ENCODE measurements at regions not wholly inside any gene's neighbourhood (a gene's known extent, or its start where the extent isn't known, plus 50 kb on each side); places are given as distances from the start of the nearest gene placed in this dataset.

- Histone ChIP-seq H3K79me2 (ENCODE audit: insufficient read depth, low read length) (no peaks in the 10 kb centered on the region), H3K36me3 (ENCODE audit: low read length) (no peaks in the 10 kb centered on the region), H3K27me3 (ENCODE audit: low read length) (no peaks in the 10 kb centered on the region), H3K9me3 (ENCODE audit: insufficient read depth, low read length) (no peaks in the 10 kb centered on the region), H3K27ac (ENCODE audit: low read depth, low read length) (no peak overlapping the region), H3K4me3 (ENCODE audit: insufficient read depth, low read length, poor library complexity, severe bottlenecking) (no peak overlapping the region), H3K9me2 (replicated peaks; ENCODE audit: insufficient read depth, low read length) (no peaks in the 10 kb centered on the region), H2AFZ (ENCODE audit: low read depth, low read length, severe bottlenecking) (no peak overlapping the region), H3K4me2 (ENCODE audit: low read depth, low read length, poor library complexity, severe bottlenecking) (no peak overlapping the region), H3K9ac (ENCODE audit: low read length) (no peak overlapping the region), H4K20me1 (ENCODE audit: low read depth, low read length) (no peaks in the 10 kb centered on the region), H3F3A (ENCODE audit: insufficient read depth) (no peaks in the 10 kb centered on the region)
- TF ChIP-seq EZH2phosphoT487 (conservative IDR thresholded peaks at IDR 0.05; ENCODE audit: low read length) (no peak), CTCF (IDR thresholded peaks at IDR 0.05; ENCODE audit: insufficient read depth, low read length, poor library complexity, severe bottlenecking) (no peak)
Observed at GRCh38 chrX:84909151-84909550, 94.5 kb upstream of the APOOL start.

- H3K79me2 ChIP-seq (ENCODE audit: insufficient read depth, low read length) = no peaks in the 10 kb centered on the region
- H3K4me3 ChIP-seq (ENCODE audit: insufficient read depth, low read length, poor library complexity, severe bottlenecking) = no peak overlapping the region
- no peaks in the 10 kb centered on the region for H3K9me3 ChIP-seq (ENCODE audit: insufficient read depth, low read length)
- H3K36me3 ChIP-seq (ENCODE audit: low read length) = no peaks in the 10 kb centered on the region
- H2AFZ ChIP-seq (ENCODE audit: low read depth, low read length, severe bottlenecking) = no peak overlapping the region
- H3K27ac ChIP-seq (ENCODE audit: low read depth, low read length) = no peak overlapping the region
- no peaks in the 10 kb centered on the region for H3K9me2 ChIP-seq (replicated peaks; ENCODE audit: insufficient read depth, low read length)
- H3K27me3 ChIP-seq (ENCODE audit: low read length) = no peaks in the 10 kb centered on the region
- H3F3A ChIP-seq (ENCODE audit: insufficient read depth) = no peaks in the 10 kb centered on the region
- TF ChIP-seq EZH2phosphoT487 (conservative IDR thresholded peaks at IDR 0.05; ENCODE audit: low read length) = no peak
- no peak overlapping the region for H3K9ac ChIP-seq (ENCODE audit: low read length)
- no peaks in the 10 kb centered on the region for H4K20me1 ChIP-seq (ENCODE audit: low read depth, low read length)
- no peak overlapping the region for H3K4me2 ChIP-seq (ENCODE audit: low read depth, low read length, poor library complexity, severe bottlenecking)
Observed at GRCh38 chrX:84924624-84925023, 79.1 kb upstream of the APOOL start.

DNA sequence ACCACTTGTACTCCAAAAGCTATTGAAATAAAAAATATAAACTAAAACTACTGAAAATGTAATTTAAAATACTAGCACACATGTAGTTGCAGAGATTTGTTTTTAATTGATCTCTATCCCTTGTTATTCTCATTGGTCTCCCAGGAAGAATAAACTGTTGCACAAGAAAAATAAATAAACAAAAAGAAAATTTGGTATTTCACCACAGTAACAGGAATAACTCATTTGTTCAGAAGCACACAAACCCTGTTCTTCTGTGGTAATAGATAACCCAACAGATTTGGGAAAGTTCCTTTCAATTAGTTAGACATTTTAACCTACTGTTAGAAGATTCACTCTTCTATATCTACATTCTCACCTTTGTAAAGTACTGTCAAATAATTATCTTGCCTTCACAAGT lies 70.9 kb upstream of the APOOL start:
- Histone ChIP-seq H3K9ac (ENCODE audit: low read length) (no peak overlapping the region), H3K9me2 (replicated peaks; ENCODE audit: insufficient read depth, low read length) (no peaks in the 10 kb centered on the region), H4K20me1 (ENCODE audit: low read depth, low read length) (no peaks in the 10 kb centered on the region), H3K4me3 (ENCODE audit: insufficient read depth, low read length, poor library complexity, severe bottlenecking) (no peak overlapping the region), H3K4me2 (ENCODE audit: low read depth, low read length, poor library complexity, severe bottlenecking) (no peak overlapping the region), H3K79me2 (ENCODE audit: insufficient read depth, low read length) (no peaks in the 10 kb centered on the region), H3K27me3 (ENCODE audit: low read length) (no peaks in the 10 kb centered on the region), H3K9me3 (ENCODE audit: insufficient read depth, low read length) (no peaks in the 10 kb centered on the region), H3F3A (ENCODE audit: insufficient read depth) (no peaks in the 10 kb centered on the region), H3K36me3 (ENCODE audit: low read length) (no peaks in the 10 kb centered on the region), H2AFZ (ENCODE audit: low read depth, low read length, severe bottlenecking) (no peak overlapping the region), H3K27ac (ENCODE audit: low read depth, low read length) (no peak overlapping the region)
- no peak for TF ChIP-seq EZH2phosphoT487 (conservative IDR thresholded peaks at IDR 0.05; ENCODE audit: low read length)
- TF ChIP-seq CTCF (IDR thresholded peaks at IDR 0.05; ENCODE audit: insufficient read depth, low read length, poor library complexity, severe bottlenecking) = no peak

- Histone ChIP-seq H3K4me3 (ENCODE audit: insufficient read depth, low read length, poor library complexity, severe bottlenecking) (no peak overlapping the region), H3K27me3 (ENCODE audit: low read length) (no peaks in the 10 kb centered on the region), H3K9me2 (replicated peaks; ENCODE audit: insufficient read depth, low read length) (no peaks in the 10 kb centered on the region), H3K9me3 (ENCODE audit: insufficient read depth, low read length) (no peaks in the 10 kb centered on the region), H3K27ac (ENCODE audit: low read depth, low read length) (no peak overlapping the region), H3K9ac (ENCODE audit: low read length) (no peak overlapping the region), H3K79me2 (ENCODE audit: insufficient read depth, low read length) (no peaks in the 10 kb centered on the region), H2AFZ (ENCODE audit: low read depth, low read length, severe bottlenecking) (no peak overlapping the region), H4K20me1 (ENCODE audit: low read depth, low read length) (no peaks in the 10 kb centered on the region), H3K36me3 (ENCODE audit: low read length) (no peaks in the 10 kb centered on the region), H3K4me2 (ENCODE audit: low read depth, low read length, poor library complexity, severe bottlenecking) (no peak overlapping the region), H3F3A (ENCODE audit: insufficient read depth) (no peaks in the 10 kb centered on the region)
- no peak for TF ChIP-seq CTCF (IDR thresholded peaks at IDR 0.05; ENCODE audit: insufficient read depth, low read length, poor library complexity, severe bottlenecking)
- TF ChIP-seq EZH2phosphoT487 (conservative IDR thresholded peaks at IDR 0.05; ENCODE audit: low read length) = no peak
Observed at GRCh38 chrX:84933956-84934556, 69.6 kb upstream of the APOOL start.
